OCI-LY7 (cell line): ENCODE measurements at regions not wholly inside any gene's neighbourhood (a gene's known extent, or its start where the extent isn't known, plus 50 kb on each side); places are given as distances from the start of the nearest gene placed in this dataset.

Experiments used
- CTCF ChIP-seq: fragments of 200-600 bp; sonication (generic); conservative IDR thresholded peaks from 2 replicates; pipeline ENCODE4 v1.5.1; 2014; ENCODE audit warnings: mild to moderate bottlenecking, antibody characterized with exemption, low read length, moderate library complexity, mixed read lengths
- EZH2phosphoT487 ChIP-seq: fragments of 200-600 bp; sonication (generic); IDR thresholded peaks from 2 replicates; pipeline ENCODE4 v1.6.1; 2018; ENCODE audit warnings: low read depth, borderline replicate concordance, mild to moderate bottlenecking, mixed run types, antibody characterized with exemption, low read length, moderate library complexity, mixed read lengths

GRCh38 chr12:113702836-113703235 lies 231.2 kb upstream of the LHX5 start:
- TF ChIP-seq CTCF (no peak), EZH2phosphoT487 (no peak)
